ENCODE measurements at regions not wholly inside any gene's neighbourhood (a gene's known extent, or its start where the extent isn't known, plus 50 kb on each side); places are given as distances from the start of the nearest gene placed in this dataset.

GRCh38 chr5:124278636-124279035 is 467.8 kb downstream of the ZNF608 start:
- TF ChIP-seq CTCF (IDR thresholded peaks at IDR 0.05 in 8 of 11, conservative IDR thresholded peaks at IDR 0.05 in 3 of 11) (no peak), POLR2A (IDR thresholded peaks at IDR 0.05) (no peak), POLR2AphosphoS5 (IDR thresholded peaks at IDR 0.05) (no peak)

Measured in spleen (tissue), 7 donors.